ENCODE measurements at regions not wholly inside any gene's neighbourhood (a gene's known extent, or its start where the extent isn't known, plus 50 kb on each side); places are given as distances from the start of the nearest gene placed in this dataset.

GRCh38 chr13:100788540-100788939, 113.9 kb upstream of the TMTC4 start:
- ChIA-PET CTCF (no interaction called here), POLR2A (ENCODE audit: unreplicated experiment) (no interaction called here)
- Histone ChIP-seq H3K56ac (ENCODE audit: extremely low read depth, insufficient read depth, low read length) (no peak overlapping the region), H3K36me3 (ENCODE audit: control insufficient read depth, insufficient read depth, low read length) (no peaks in the 10 kb centered on the region), H3K23ac (ENCODE audit: low read depth, low read length) (no peak overlapping the region), H4K20me1 (ENCODE audit: insufficient read depth, low read length) (no peaks in the 10 kb centered on the region), H3K4me1 (ENCODE audit: control insufficient read depth, insufficient read depth, low read length) (no peaks in the 10 kb centered on the region), H2BK5ac (ENCODE audit: low read depth, low read length, poor library complexity, severe bottlenecking) (no peak overlapping the region), H2AFZ (replicated peaks; ENCODE audit: low read length, poor library complexity) (no peak overlapping the region), H3K4me2 (ENCODE audit: low read depth, low read length) (no peak overlapping the region), H3K9me3 (ENCODE audit: control insufficient read depth, insufficient read depth, low read length) (no peaks in the 10 kb centered on the region), H3K14ac (replicated peaks; ENCODE audit: low read depth, low read length) (no peak overlapping the region), H3K27me3 (ENCODE audit: control insufficient read depth, insufficient read depth, low read length) (no peaks in the 10 kb centered on the region), H3K9me1 (ENCODE audit: insufficient read depth, low read length) (no peaks in the 10 kb centered on the region), H2BK15ac (ENCODE audit: low read depth, low read length) (no peak overlapping the region), H3K27ac (ENCODE audit: insufficient read depth, low read length) (no peak overlapping the region), H3K4ac (ENCODE audit: low read depth, low read length) (no peak overlapping the region), H3K18ac (ENCODE audit: low read depth, low read length) (no peak overlapping the region), H2BK120ac (ENCODE audit: low read depth, low read length) (no peak overlapping the region), H2AK5ac (ENCODE audit: low read depth, low read length) (no peak overlapping the region), H4K8ac (ENCODE audit: low read depth in 2 of 2, low read length in 2 of 2) (no peak overlapping the region), H3K9ac (ENCODE audit: low read depth, low read length) (no peak overlapping the region), H2BK20ac (ENCODE audit: low read depth, low read length) (no peak overlapping the region), H3K79me1 (ENCODE audit: low read depth in 1 of 2, low read length in 2 of 2) (no peaks in the 10 kb centered on the region), H4K91ac (ENCODE audit: insufficient read depth, low read depth, low read length) (no peak overlapping the region), H4K5ac (ENCODE audit: low read depth, low read length) (no peak overlapping the region), H3K4me3 (ENCODE audit: insufficient read depth, low read depth, low read length) (no peak overlapping the region), H2AK9ac (replicated peaks; ENCODE audit: low read depth, low read length, poor library complexity) (no peak overlapping the region)
- ATAC-seq (ENCODE audit: low read depth), result no peak
- BruUV-seq (replicated peaks), result no TSS peak
- no CpG with 5 or more reads among the region's 1 CpG for WGBS, 2 experiments (ENCODE audit: extremely low coverage in 2 of 2, insufficient read length in 1 of 2)
- dilution Hi-C loops (cut with HindIII; ENCODE audit: low sequenced_read_pairs, unreplicated experiment), result no loop called here
- intact Hi-C loops (cut with micrococcal nuclease), result no loop called here
- in situ Hi-C loops (cut with MboI; ENCODE audit: low sequenced_read_pairs), result no loop called here
- DNase-seq, result no peak
- TF ChIP-seq POLR2A (IDR thresholded peaks at IDR 0.05; ENCODE audit: low read depth, low read length) (no peak), RFX5 (IDR thresholded peaks at IDR 0.05; ENCODE audit: low read depth, low read length) (no peak), CHD1 (IDR thresholded peaks at IDR 0.05; ENCODE audit: low read depth, low read length) (no peak)
